HG02884 (cell line): ENCODE measurements at regions not wholly inside any gene's neighbourhood (a gene's known extent, or its start where the extent isn't known, plus 50 kb on each side); places are given as distances from the start of the nearest gene placed in this dataset.

Experiments
- ATAC-seq: cut with Tn5 transposase; IDR thresholded peaks from one replicate; pipeline ENCODE4 v1.9.1; 2021; ENCODE audit warnings: mild to moderate bottlenecking, moderate library complexity; ENCODE audit not compliant: unreplicated experiment

DNA sequence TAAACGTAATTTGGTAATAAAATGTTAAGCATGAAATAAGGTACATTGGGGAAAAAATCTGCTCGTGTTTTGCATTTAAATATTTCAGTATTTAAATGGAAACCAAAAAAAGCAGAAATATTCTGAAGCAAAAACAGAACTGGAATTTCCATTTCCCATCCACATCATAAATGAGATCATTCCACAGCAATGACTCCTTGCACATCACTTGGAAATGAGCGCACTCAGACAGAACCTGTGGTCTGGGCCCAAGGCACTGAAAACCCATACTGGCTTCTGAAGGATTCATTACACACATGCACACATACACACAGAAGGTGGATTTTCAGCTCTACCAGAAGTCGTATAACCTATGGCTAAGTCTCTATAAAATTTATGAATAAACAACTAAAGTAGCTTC is 174.8 kb downstream of the IBTK start:
- no peak for ATAC-seq

DNA sequence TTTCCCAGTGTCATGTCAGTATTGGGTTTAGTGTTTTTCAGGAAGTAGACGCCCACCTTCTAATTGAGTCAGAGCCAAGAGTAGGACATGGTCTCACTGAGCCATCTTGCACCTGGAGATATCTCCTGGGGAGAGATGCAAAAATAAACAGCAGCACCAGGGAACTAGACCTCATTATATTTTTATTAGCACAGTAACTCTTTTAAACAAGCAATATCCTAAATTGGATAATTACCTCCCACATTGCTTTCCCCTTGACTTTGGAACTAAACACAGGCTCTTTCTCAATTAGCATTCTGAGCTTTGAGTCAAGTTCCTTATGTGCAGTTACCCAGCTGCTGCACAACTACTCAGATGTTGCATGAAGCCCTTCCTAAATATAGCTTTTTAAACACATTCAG is 175.4 kb downstream of the IBTK start:
- ATAC-seq = no peak

DNA sequence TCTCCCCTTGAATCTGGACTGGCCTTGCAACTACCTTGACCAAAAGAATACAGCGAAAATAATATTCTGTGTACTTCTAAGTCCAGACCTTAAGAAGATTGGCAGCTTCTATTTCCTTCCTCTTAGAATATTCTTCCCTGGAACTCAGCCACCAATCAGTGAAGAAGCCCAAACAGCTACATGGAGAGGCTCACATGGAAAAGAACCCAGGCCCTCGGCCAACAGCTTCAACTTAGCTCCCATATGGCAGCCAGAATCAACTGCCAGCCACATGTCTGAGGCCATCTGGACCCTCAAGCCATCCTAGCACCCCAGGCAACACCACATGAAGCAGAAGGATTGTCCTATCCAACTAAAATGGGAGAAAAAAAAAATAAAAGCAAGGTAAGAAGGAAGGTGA is 178.8 kb downstream of the IBTK start:
- ATAC-seq = no peak

DNA sequence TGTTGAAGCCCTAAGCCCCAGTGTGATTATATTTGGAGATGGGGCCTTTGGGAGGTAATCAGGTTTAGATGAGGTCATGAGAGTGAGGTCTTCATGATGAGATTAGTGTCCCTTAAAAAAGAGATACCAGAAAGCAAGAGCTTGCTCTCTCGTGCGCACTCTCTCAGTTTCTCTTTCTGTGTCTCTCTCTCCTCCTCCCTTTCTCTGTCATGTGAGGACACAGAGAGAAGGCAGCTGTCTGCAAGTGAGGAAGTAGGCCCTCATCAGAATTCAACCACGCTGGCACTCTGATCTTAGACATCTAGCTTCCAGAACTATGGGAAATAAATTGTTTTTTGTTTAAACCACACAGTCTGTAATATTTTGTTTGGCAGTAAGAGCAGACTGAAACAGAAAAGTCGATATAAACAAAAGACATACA is 180.5 kb downstream of the IBTK start:
- peak; percentile 99 for ATAC-seq

DNA sequence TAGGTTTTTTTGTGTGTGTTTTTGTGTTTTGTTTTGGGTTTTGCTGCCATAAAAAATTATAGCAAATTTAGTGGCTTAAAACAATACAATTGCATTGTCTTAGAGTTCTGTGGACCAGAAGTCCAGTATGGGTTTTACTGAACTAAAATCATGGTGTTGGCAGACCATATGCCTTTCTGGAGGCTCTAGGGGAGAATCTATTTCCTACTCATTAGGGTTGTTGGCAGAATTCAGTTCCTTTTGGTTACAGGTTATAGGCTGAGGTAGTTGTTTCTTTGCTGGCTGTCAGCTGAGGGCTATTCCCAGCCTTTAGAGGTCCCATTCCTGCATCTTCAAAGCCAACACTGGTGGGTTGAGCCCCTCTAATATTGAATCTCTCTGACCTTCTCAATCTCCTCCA is 181.3 kb downstream of the IBTK start:
- no peak for ATAC-seq

DNA sequence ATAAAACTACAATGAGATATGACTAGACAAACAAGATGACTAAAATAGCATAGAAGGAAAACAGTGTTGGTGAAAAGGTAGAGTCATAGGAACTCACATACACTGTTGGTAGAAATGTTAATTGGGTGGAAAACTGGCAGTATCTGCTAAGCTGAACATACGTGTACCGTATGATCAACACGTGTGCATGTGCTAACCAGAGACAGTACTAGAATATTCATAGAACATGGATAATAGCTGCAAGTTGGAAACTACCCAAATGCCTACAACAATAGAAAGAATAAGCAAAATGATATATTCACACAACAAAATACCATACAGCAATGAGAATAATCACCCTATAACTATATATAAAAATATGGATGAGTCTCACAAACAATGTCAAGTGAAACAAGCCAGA is 184.0 kb downstream of the IBTK start:
- ATAC-seq = no peak

DNA sequence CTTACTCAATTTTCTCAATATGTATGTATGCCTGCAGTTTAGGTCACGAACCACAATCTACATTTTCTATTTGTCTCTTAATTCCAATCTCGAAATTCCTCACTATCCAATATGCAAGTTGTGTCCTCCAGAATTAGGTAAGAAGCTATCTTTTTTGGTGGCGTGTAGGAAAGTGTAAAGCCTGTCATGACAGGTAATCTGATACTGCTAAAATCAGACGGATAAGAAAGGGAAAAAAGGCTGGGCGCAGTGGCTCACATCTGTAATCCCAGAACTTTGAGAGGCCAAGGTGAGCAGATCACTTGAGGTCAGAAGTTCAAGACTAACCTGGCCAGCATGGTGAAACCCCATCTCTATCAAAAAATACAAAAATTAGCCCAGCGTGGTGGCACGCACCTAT is 185.3 kb downstream of the IBTK start:
- ATAC-seq = no peak

DNA sequence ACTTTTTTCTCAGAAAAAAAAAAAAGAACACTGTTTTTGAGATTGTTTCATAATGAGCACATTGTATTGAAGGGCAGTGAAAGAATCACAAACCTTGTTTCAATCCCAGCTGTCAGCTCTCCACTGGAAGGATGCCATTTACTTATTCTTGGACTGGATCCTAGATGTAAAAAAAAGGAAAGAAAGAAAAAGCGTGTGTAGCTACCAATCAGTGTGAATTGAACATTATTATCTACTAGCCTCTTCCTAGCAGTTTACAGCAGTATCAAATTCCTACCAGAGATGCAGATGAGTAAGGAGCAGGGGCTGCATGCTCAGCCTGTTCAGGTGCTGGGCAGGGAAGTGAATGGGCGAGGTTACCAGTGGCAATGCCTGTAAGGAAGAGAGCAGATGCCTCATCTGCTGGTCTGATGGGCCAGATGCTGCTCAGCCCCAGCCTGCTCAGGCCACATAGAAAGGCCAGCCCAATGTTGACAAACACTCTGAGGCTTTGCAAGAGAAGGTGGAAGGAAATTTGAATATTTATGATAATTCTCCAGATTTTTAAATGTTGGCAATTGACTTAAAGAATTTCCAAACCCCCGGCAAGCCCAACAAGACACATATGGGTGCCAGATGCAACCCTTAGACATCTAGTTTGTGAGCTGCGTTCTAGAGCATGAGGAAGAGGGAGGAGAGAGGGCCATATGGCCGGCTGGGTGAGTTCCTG is 189.5 kb downstream of the IBTK start:
- ATAC-seq = no peak

DNA sequence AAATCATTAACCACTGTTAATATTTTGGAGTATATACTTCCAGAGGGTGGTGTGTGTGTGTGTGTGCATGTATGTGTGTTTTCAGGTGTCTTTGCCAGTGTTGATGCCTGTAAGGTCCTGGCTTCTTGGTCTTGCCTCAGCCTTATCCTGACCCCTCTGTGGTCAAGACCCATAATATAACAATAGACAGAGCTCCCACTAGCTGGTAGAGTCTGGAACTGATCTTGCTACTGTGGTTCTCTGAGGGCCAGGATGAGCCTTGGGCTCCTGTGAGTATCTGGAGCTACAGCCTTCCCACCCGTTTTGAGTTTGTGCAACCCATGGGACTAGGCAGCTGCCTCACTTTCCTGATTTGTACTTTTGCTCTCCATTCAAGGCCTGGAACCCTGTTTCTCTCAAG is 191.0 kb downstream of the IBTK start:
- no peak for ATAC-seq

DNA sequence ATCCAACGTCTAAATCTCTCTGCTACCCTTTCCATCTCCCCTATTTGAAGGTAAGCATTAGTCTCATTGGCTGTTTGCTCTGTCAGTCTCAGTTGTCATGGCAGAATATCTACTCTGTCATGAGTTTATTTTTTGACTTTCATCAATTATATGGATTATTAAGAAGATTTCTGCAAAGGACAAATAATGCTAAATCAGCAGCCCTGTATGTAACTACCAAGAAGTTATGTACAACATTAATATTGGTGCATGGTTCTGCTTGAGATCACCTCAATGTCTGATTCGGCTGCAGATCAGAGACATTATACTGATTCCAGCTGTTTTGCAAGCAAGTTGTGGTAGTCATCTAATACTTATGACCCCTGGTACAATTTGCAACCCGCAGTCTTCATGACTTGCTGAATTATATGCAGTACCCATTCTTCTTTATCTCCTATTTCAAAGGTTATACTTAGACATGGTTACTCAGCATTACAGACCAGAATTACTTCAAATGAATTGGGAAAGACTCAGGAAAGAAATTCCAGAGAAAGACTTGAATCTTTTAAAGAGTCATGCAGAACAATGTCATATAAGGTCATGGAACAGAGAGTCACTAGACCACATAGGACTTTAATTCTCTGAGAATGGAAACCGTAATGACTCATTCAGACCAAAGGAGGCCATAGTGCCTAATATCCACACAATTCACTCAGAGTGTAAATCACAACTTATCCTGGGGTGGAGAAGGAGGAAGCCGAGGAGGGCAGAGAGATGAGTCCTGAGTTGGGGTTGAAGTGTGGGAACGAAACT is 201.4 kb downstream of the IBTK start:
- ATAC-seq = no peak

DNA sequence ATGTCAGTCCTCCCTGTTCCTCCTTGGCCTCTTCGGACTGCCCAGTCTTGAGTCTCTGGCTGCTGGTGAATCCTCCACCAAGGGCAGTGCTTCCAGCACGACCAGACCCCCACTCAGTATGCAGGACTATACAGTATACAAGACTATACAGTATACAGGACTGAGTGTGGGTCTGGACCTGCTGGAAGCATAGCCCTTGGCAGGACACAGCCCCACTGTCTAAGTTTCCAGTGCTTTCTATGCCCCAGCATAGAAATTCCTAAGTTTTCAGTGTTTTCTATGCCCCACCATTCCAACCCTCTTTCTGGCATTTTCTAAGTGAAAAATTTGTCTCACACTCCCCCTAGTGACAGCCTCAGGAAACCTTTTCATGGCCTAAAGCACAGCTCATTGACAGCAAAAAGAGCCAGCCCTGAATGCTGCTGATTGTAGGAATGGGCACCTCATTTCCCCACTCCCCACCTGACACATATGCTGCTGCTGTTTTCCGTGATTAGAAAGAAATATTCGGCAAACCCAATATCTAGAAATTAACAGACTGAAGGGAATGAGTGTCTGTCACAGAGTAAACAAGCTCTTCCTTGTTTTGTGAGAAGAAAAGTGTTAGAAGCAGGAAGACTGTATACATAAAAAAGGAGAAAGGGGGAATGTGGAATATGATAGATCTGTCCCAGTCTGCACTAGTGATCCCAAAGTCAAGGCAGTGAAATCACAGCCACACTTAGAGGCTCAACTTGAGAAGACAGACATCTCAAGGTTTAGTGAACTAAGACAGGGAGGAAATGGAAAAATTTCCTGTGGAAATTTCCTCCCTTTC is 206.9 kb downstream of the IBTK start:
- ATAC-seq = peak; percentile 89

DNA sequence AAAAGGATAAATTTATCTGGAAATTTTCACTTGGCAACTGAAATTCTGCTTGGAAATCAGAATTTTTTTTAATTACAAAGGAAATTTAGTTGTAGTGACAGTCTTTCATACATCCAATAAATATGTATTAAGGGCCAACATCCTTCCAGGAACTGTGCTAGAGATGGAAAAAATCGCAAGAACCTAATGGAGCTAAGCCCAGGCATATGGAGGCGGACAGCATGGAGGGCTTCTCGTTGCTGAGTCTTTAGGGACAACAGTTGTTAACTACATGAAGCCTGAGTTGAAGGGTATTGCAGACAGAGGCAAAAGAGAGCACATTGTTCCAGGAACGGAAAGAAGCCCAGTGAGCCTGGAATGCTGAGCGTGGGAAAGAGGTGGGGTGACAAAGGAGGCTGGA is 208.9 kb downstream of the IBTK start:
- ATAC-seq = no peak

DNA sequence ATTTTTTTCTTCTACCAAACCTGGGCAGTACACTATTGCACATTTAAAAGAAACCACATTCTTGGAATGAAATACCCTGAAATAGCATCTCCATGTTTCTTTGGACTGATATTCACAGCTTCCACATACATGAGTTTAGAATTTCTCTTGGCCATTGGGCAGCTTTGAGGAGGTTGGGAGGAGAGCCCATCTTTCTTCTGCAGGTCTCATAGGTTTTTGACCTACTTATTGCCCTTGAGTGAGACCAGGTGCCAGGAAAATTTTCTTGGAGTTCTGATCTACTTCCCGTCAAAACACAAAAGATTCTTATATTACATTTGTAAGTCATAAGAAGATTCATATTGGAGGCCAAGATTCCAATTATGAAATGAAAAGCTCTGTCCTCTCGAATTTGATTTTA is 212.0 kb downstream of the IBTK start:
- ATAC-seq = no peak

DNA sequence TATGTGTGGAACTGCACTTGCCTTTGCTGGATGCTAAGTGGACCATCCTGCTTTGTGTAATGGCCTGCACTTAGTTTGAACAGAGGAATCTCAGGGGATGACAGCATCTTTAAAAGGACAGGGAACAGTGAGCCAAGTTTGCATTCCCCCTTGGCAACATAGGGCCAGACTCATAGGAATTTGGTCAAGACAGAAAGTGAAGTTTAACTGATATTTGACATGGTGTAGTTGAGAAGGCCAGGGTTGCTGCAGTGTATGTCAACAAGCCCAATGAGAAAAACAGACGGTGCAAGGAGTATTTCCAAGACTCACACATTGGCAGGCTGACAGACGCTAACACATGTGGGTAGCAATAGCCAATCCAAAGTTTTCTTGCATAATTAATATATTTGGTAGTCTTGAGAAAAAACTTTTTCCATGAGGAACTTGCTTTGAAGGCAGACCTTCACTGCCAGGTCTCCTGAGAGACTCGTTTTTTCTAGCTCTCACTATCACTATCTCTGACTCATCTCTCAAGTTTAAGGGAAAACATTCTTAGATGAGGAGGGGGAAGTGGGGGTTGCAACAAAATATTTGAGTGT is 213.8 kb downstream of the IBTK start:
- ATAC-seq = no peak

DNA sequence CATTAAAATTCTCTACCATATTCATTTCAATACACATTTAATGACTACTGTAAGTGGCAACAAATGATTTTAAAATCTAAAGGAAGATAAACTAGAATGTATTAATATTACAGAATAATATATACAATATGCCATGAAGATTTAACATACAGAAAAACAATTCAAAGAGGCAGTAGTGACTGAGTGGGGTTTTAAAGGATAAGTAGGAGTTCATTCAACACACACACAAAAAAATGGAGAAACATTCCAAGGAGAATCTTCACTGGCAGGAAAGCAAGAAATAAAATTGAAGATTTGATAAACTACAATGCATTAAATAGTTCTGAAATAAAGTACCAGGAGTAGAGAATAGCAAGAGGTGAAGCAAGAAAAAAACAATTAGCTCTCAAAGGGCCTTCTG is 215.1 kb downstream of the IBTK start:
- no peak for ATAC-seq

DNA sequence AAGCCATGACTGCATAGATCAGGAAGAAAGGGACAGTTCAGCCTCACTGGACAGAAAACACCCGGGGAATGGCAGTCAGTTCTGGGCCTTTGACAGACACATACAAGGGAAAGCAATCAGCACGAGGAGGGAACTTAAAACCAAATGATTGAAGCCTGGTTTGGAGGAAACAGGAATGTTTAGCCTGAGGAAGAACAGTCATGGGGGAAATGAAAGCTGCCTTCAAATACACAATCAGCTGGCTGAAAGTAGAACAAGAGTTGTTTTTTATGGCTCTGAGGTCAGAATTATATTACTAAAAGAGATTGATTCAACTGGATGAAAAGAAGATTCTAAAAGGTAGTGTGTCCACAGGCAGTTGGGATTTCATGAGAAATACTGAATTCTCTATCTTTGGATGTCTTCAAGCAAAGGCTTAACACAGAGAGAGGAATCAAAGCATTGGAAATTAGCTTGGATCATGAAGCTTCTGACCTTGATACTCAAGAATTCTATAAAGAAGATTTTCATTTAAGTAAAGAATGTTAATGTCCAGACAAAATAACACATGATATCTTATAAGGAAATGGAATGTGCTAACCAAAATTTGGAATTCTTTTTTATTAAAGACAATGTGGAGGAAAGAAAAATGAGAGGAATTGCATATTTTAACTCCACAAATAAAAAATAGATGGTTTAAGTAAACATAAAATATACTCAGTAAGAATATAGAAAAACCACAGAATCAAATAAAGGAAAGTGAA is 216.6 kb downstream of the IBTK start:
- no peak for ATAC-seq

DNA sequence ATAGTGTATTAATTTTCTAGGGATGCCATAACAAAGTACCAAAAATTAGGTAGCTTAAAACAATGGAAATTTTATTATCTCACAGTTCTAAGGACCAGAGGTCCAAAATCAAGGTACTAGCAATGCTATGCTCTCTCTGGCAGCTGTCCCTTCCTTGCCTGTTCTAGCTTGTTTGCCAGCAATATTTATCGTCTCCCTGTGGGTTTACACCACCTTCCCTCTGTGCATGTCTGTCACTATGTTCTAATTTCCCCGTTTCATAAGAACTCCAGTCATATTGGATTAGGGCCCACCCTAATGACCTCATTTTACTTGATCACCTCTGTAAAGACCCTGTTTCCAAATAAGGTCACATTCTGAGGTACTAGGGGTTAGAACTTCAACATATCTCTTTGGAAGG is 217.2 kb downstream of the IBTK start:
- no peak for ATAC-seq

DNA sequence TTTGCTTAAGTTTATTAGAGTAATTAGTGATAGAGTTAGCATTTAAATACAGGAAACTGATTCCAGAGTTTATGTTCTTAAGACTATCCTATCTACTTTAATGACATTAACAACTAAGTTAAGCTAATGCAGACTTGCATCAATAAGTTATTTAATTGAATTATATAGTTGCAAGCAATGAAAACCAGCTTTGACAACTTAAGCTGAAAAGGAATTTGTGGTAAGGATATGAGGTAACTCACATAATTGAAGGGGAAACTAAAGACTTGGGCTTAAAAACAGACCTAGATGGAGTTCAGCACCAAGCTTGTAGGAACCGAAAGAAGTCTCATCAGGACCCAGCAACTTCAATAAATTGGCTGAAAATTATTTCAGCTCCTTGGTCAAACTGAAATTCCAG is 222.3 kb downstream of the IBTK start:
- no peak for ATAC-seq

DNA sequence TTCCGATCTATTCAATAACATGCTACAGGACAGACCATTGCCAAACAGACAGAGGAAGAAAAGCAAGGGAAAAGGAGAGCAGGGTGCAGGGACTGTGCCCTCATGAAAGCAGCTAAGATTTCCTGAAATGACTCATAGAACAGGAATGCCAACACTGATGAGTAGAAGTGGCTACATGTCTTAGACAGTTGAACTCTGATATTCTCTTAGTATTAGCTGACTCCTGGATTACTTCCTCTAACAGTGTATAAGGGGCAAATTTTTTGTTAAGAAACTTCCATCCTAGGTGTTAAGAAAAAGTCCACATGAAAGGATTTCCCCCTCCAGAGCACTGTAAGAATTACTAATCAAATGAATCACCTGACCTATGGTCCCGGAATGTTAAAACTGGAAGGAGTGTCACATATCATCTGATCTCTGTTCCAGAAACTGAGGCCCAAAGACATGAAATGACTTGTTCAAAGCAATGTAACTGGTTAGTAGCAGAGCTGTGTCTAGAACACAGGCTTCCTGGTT is 224.9 kb downstream of the IBTK start:
- no peak for ATAC-seq

DNA sequence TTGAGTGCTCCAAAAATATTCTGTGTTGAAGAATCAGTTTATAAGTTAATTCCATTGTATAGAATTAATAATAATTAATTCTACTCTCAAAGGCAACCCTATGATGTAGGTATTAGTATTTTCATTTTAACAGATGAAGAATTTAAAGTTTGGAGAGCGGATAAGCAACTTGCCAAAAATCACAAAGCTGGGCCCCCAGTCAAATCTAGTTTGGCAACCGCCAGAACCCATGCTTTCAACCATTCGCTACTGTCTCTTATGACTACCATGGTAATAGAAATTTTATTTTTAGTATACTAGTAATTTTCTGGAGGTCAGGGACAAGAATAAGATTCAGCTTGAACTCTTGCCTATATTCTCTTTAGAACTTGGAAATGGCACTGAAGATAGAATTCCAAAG is 229.8 kb downstream of the IBTK start:
- ATAC-seq = no peak

DNA sequence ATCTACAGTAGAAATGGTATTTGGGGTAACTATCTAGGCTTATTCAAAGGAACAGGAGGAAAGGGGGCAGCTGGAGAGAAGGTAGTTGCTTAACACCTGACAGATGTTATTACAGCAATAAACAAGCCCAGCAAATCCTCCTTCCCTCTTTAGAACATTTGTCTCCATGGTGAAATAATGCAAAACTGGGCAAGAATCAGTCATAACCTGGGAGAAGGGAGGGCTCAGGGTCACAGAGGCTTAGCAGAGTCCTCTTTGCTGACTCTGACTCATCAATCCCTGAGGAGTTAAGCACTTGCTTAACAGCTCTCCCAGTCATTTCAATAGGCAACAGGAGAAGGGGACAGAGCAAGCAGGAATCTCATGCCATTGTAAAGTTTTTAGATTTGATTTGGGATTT is 230.3 kb downstream of the IBTK start:
- no peak for ATAC-seq
